HG02678 (cell line): ENCODE measurements at regions not wholly inside any gene's neighbourhood (a gene's known extent, or its start where the extent isn't known, plus 50 kb on each side); places are given as distances from the start of the nearest gene placed in this dataset.

Experiments used
- ATAC-seq: cut with Tn5 transposase; IDR thresholded peaks from one replicate; pipeline ENCODE4 v1.9.1; 2021; ENCODE audit warnings: mild to moderate bottlenecking, moderate library complexity; ENCODE audit not compliant: unreplicated experiment

- no peak for ATAC-seq
Measured at GRCh38 chr1:55374801-55375616, 159.8 kb upstream of the USP24 start.

GRCh38 chr1:55374216-55374615 is 159.1 kb upstream of the USP24 start:
- no peak for ATAC-seq

- ATAC-seq = no peak
Measured at GRCh38 chr1:55369474-55369873, 154.3 kb upstream of the USP24 start.

- no peak for ATAC-seq
Measured at GRCh38 chr1:55368698-55369097, 153.5 kb upstream of the USP24 start.

GRCh38 chr1:55367273-55367672 is 152.1 kb upstream of the USP24 start:
- ATAC-seq = no peak

GRCh38 chr1:55364216-55364615 is 149.1 kb upstream of the USP24 start:
- ATAC-seq = no peak

- ATAC-seq = no peak
Measured at GRCh38 chr1:55363268-55363667, 148.1 kb upstream of the USP24 start.

GRCh38 chr1:55362558-55362957 is 147.4 kb upstream of the USP24 start:
- no peak for ATAC-seq

- ATAC-seq = no peak
Measured at GRCh38 chr1:55359611-55360010, 144.4 kb upstream of the USP24 start.

- no peak for ATAC-seq
Measured at GRCh38 chr1:55358581-55358980, 143.4 kb upstream of the USP24 start.

GRCh38 chr1:55355549-55355948 is 140.4 kb upstream of the USP24 start:
- no peak for ATAC-seq

GRCh38 chr1:55353707-55354620 is 138.8 kb upstream of the USP24 start:
- no peak for ATAC-seq

GRCh38 chr1:55352811-55353180 is 137.6 kb upstream of the USP24 start:
- no peak for ATAC-seq

- no peak for ATAC-seq
Measured at GRCh38 chr1:55352080-55352810, 137.1 kb upstream of the USP24 start.

- no peak for ATAC-seq
Measured at GRCh38 chr1:55348356-55348755, 133.2 kb upstream of the USP24 start.

GRCh38 chr1:55347866-55348265 is 132.7 kb upstream of the USP24 start:
- no peak for ATAC-seq

GRCh38 chr1:55347041-55347440 is 131.9 kb upstream of the USP24 start:
- ATAC-seq = no peak

GRCh38 chr1:55346586-55346985 is 131.4 kb upstream of the USP24 start:
- no peak for ATAC-seq

GRCh38 chr1:55339681-55340080 is 124.5 kb upstream of the USP24 start:
- no peak for ATAC-seq

GRCh38 chr1:55338448-55338820 is 123.3 kb upstream of the USP24 start:
- ATAC-seq = no peak

GRCh38 chr1:55337801-55338447 is 122.8 kb upstream of the USP24 start:
- ATAC-seq = no peak
